Natural killer cell (primary cell): ENCODE measurements at regions not wholly inside any gene's neighbourhood (a gene's known extent, or its start where the extent isn't known, plus 50 kb on each side); places are given as distances from the start of the nearest gene placed in this dataset.

Experiments used
- ATAC-seq, 3 donors: fragments of 150-1000 bp in 2 of 3; fragments of 200-7000 bp in 1 of 3; cut with Tn5 transposase; 1 replicate in 1 of 3; 2 replicates in 2 of 3; pipeline ENCODE4 v1.10.0; 2021; ENCODE audit warnings: mild to moderate bottlenecking in 2 of 3, moderate library complexity in 2 of 3
- DNase-seq, 2 donors: peaks; one replicate each; pipeline versions ENCODE4 v3.0.0 to v3.0.0-alpha.2; 2013 to 2021; ENCODE audit warnings: mixed read lengths in 1 of 2
- H3K27ac ChIP-seq: one replicate; pipeline ENCODE4 v1.5.1; 2013; ENCODE audit warnings: mild to moderate bottlenecking, low read length
- H3K27me3 ChIP-seq: one replicate; pipeline ENCODE4 v1.6.1; 2013; ENCODE audit warnings: low read length; ENCODE audit not compliant: control insufficient read depth, insufficient read depth
- H3K36me3 ChIP-seq: one replicate; pipeline ENCODE4 v1.6.1; 2013; ENCODE audit warnings: low read length; ENCODE audit not compliant: control insufficient read depth, insufficient read depth
- H3K4me1 ChIP-seq: one replicate; pipeline ENCODE4 v1.6.1; 2013; ENCODE audit warnings: low read length; ENCODE audit not compliant: control insufficient read depth, insufficient read depth
- H3K4me3 ChIP-seq: one replicate; pipeline ENCODE4 v1.5.1; 2013; ENCODE audit warnings: low read length
- H3K9me3 ChIP-seq: one replicate; pipeline ENCODE4 v1.6.1; 2013; ENCODE audit warnings: low read length; ENCODE audit not compliant: control insufficient read depth, insufficient read depth
- H3K27ac Mint-ChIP-seq, 2 donors: one replicate each; pipeline ENCODE4 v1.8.0; 2022; ENCODE audit warnings: mild to moderate bottlenecking in 2 of 2, mixed read lengths in 2 of 2, moderate library complexity in 1 of 2
- H3K27me3 Mint-ChIP-seq, 2 donors: one replicate each; pipeline ENCODE4 v1.8.0; 2022; ENCODE audit warnings: low read depth in 2 of 2, mixed read lengths in 2 of 2
- H3K36me3 Mint-ChIP-seq: one replicate; pipeline ENCODE4 v1.8.0; 2022; ENCODE audit warnings: mixed read lengths
- H3K4me1 Mint-ChIP-seq, 2 donors: one replicate each; pipeline ENCODE4 v1.8.0; 2022; ENCODE audit warnings: mixed read lengths in 2 of 2
- H3K4me3 Mint-ChIP-seq: one replicate; pipeline ENCODE4 v1.8.0; 2022; ENCODE audit warnings: mild to moderate bottlenecking, moderate library complexity, mixed read lengths
- H3K9me3 Mint-ChIP-seq, 2 donors: one replicate each; pipeline ENCODE4 v1.8.0; 2022; ENCODE audit warnings: mixed read lengths in 2 of 2
- CTCF ChIP-seq: fragments of 200-600 bp; IDR thresholded peaks from one replicate; pipeline ENCODE4 v1.8.0; 2022; ENCODE audit warnings: antibody characterized with exemption
- WGBS: methylation state at CpG from one replicate; pipeline ENCODE4 v1.1.7; 2013; ENCODE audit warnings: missing lambda C conversion rate; ENCODE audit not compliant: insufficient coverage; 5-methylcytosine and 5-hydroxymethylcytosine counted together
- intact Hi-C: fragments of 100-400 bp; cut with micrococcal nuclease; formaldehyde crosslinking; loops from one replicate; pipeline ENCODE4 v1.14.2; 2022

GRCh38 chr7:113379746-113380145, 261.4 kb upstream of the SMIM30 start:
- intact Hi-C loops, result no loop called here
- ATAC-seq (no peak), DNase-seq (no peak)
- H3K9me3 ChIP-seq, result no peaks in the 10 kb centered on the region
- TF ChIP-seq CTCF, result no peak
- no peak overlapping the region for H3K27ac Mint-ChIP-seq
- H3K27ac ChIP-seq, result no peak overlapping the region
- WGBS, result 91% methylated on average over 3 of the region's 3 CpGs
- no peaks in the 10 kb centered on the region for H3K27me3 ChIP-seq
- H3K36me3 Mint-ChIP-seq, result no peaks in the 10 kb centered on the region
- H3K4me3 ChIP-seq, result no peak overlapping the region
- no peak overlapping the region for H3K4me3 Mint-ChIP-seq
- no peaks in the 10 kb centered on the region for H3K27me3 Mint-ChIP-seq
- no peaks in the 10 kb centered on the region for H3K4me1 Mint-ChIP-seq
- H3K9me3 Mint-ChIP-seq, result peaks cover 2 to 4% of the 10 kb centered on the region in 2 donors
- H3K4me1 ChIP-seq, result no peaks in the 10 kb centered on the region
- H3K36me3 ChIP-seq, result no peaks in the 10 kb centered on the region

- no peaks in the 10 kb centered on the region for H3K9me3 ChIP-seq
- no peak overlapping the region for H3K27ac ChIP-seq
- WGBS, result 60% methylated on average over 1 of the region's 2 CpGs
- H3K4me1 ChIP-seq, result no peaks in the 10 kb centered on the region
- intact Hi-C loops, result no loop called here
- no peak for DNase-seq
- H3K36me3 Mint-ChIP-seq, result no peaks in the 10 kb centered on the region
- H3K27me3 Mint-ChIP-seq, result no peaks in the 10 kb centered on the region
- no peak overlapping the region for H3K4me3 ChIP-seq
- no peak for ATAC-seq
- peaks cover 10% of the 10 kb centered on the region in 2 donors for H3K9me3 Mint-ChIP-seq
- H3K27me3 ChIP-seq, result no peaks in the 10 kb centered on the region
- no peaks in the 10 kb centered on the region for H3K4me1 Mint-ChIP-seq
- TF ChIP-seq CTCF, result no peak
- H3K36me3 ChIP-seq, result no peaks in the 10 kb centered on the region
- no peak overlapping the region for H3K27ac Mint-ChIP-seq
- H3K4me3 Mint-ChIP-seq, result no peak overlapping the region
These were observed 256.6 kb upstream of the SMIM30 start for GRCh38 chr7:113374955-113375354.

GRCh38 chr7:113373863-113374262, 255.5 kb upstream of the SMIM30 start:
- H3K36me3 Mint-ChIP-seq, result no peaks in the 10 kb centered on the region
- ATAC-seq (no peak), DNase-seq (no peak)
- H3K27ac ChIP-seq, result no peak overlapping the region
- H3K4me1 ChIP-seq, result no peaks in the 10 kb centered on the region
- intact Hi-C loops, result no loop called here
- no peak overlapping the region for H3K27ac Mint-ChIP-seq
- H3K4me1 Mint-ChIP-seq, result no peaks in the 10 kb centered on the region
- 63% methylated on average over 1 of the region's 2 CpGs for WGBS
- H3K9me3 ChIP-seq, result no peaks in the 10 kb centered on the region
- no peak overlapping the region for H3K4me3 ChIP-seq
- no peak for TF ChIP-seq CTCF
- no peaks in the 10 kb centered on the region for H3K36me3 ChIP-seq
- H3K9me3 Mint-ChIP-seq, result peaks cover 10% of the 10 kb centered on the region in 2 donors
- H3K27me3 Mint-ChIP-seq, result no peaks in the 10 kb centered on the region
- H3K27me3 ChIP-seq, result no peaks in the 10 kb centered on the region
- no peak overlapping the region for H3K4me3 Mint-ChIP-seq

- no peak for TF ChIP-seq CTCF
- Histone ChIP-seq H3K9me3 (no peaks in the 10 kb centered on the region), H3K27ac (no peak overlapping the region), H3K27me3 (no peaks in the 10 kb centered on the region), H3K4me3 (no peak overlapping the region), H3K36me3 (no peaks in the 10 kb centered on the region), H3K4me1 (no peaks in the 10 kb centered on the region)
- Mint-ChIP-seq H3K36me3 (no peaks in the 10 kb centered on the region), H3K27ac (no peak overlapping the region), H3K9me3 (peaks cover 10 to 14% of the 10 kb centered on the region in 2 donors), H3K4me1 (no peaks in the 10 kb centered on the region), H3K4me3 (no peak overlapping the region), H3K27me3 (no peaks in the 10 kb centered on the region)
- ATAC-seq (no peak), DNase-seq (no peak)
- intact Hi-C loops, result no loop called here
- WGBS, result 82% methylated on average over 4 of the region's 4 CpGs
These were observed 253.2 kb upstream of the SMIM30 start for GRCh38 chr7:113371416-113372043.
